Fibroblast of skin of right quadriceps (primary cell): ENCODE measurements at regions not wholly inside any gene's neighbourhood (a gene's known extent, or its start where the extent isn't known, plus 50 kb on each side); places are given as distances from the start of the nearest gene placed in this dataset.
A peak's percentile ranks its signal among the peaks of the same experiment; 100 is the strongest.
"Not testable (repeated sequence)": the region's sequence is repeated elsewhere in the genome, so short reads cannot be mapped to it uniquely, and the experiment has no call there.

Experiments used
- DNase-seq: peaks from one replicate; pipeline ENCODE4 v3.0.0-alpha.2; 2013

- no peak for DNase-seq
Observed at GRCh38 chr3:102038477-102039142, 189.3 kb downstream of the NFKBIZ start.

- DNase-seq = not testable (repeated sequence)
Observed at GRCh38 chr3:102040144-102040543, 190.8 kb downstream of the NFKBIZ start.

- peak; percentile 58 for DNase-seq
Observed at GRCh38 chr3:102053375-102053989, 204.2 kb downstream of the NFKBIZ start.

- DNase-seq = no peak
Observed at GRCh38 chr3:102054543-102055080, 205.3 kb downstream of the NFKBIZ start.

- DNase-seq = no peak
Observed at GRCh38 chr3:102057781-102058421, 208.6 kb downstream of the NFKBIZ start.

- DNase-seq = no peak
Observed at GRCh38 chr3:102059145-102059943, 210.0 kb downstream of the NFKBIZ start.

- no peak for DNase-seq
Observed at GRCh38 chr3:102060814-102061213, 211.5 kb downstream of the NFKBIZ start.

- DNase-seq = no peak
Observed at GRCh38 chr3:102063572-102063971, 214.3 kb downstream of the NFKBIZ start.

- DNase-seq = no peak
Observed at GRCh38 chr3:102066470-102066869, 217.2 kb downstream of the NFKBIZ start.

GRCh38 chr3:102068327-102068726 lies 219.0 kb downstream of the NFKBIZ start:
- peak; percentile 34 for DNase-seq

- no peak for DNase-seq
Observed at GRCh38 chr3:102068736-102069135, 219.4 kb downstream of the NFKBIZ start.

GRCh38 chr3:102069211-102069662 lies 219.9 kb downstream of the NFKBIZ start:
- peak; percentile 80 for DNase-seq

GRCh38 chr3:102074946-102075345 lies 225.6 kb downstream of the NFKBIZ start:
- no peak for DNase-seq

GRCh38 chr3:102078401-102078800 lies 229.1 kb downstream of the NFKBIZ start:
- no peak for DNase-seq

GRCh38 chr3:102078854-102079808 lies 229.8 kb downstream of the NFKBIZ start:
- DNase-seq = no peak

- DNase-seq = no peak
Observed at GRCh38 chr3:102079809-102080197, 230.5 kb downstream of the NFKBIZ start.

- DNase-seq = no peak
Observed at GRCh38 chr3:102081572-102082289, 232.4 kb downstream of the NFKBIZ start.

GRCh38 chr3:102083473-102083872 lies 234.2 kb downstream of the NFKBIZ start:
- no peak for DNase-seq

GRCh38 chr3:102084006-102084405 lies 234.7 kb downstream of the NFKBIZ start:
- DNase-seq = peak; percentile 74

GRCh38 chr3:102084704-102085103 lies 235.4 kb downstream of the NFKBIZ start:
- no peak for DNase-seq
